T-cell (primary cell): ENCODE measurements at regions not wholly inside any gene's neighbourhood (a gene's known extent, or its start where the extent isn't known, plus 50 kb on each side); places are given as distances from the start of the nearest gene placed in this dataset.

Source experiments
- ATAC-seq, 4 experiments: fragments of 200-7000 bp in 3 of 4; fragments of 150-1000 bp in 1 of 4; cut with Tn5 transposase; replicated peaks in 1 of 4; 1 replicate in 3 of 4; 2 replicates in 1 of 4; pipeline ENCODE4 v1.10.0; 2021; ENCODE audit warnings: moderate library complexity in 3 of 4, mild to moderate bottlenecking in 2 of 4, moderate number of reproducible peaks in 1 of 4
- CTCF ChIA-PET, 2 donors: fragments of 300-600 bp; sonication (Branson Sonifier 250); formaldehyde crosslinking; loops; one replicate each; lab custom pipeline; 2022; ENCODE audit warnings: antibody characterized with exemption in 2 of 2; lab: Charles Lee
- POLR2A ChIA-PET, 2 donors: fragments of 300-600 bp; sonication (Branson Sonifier 250); formaldehyde crosslinking; loops; one replicate each; lab custom pipeline; 2022; ENCODE audit warnings: antibody characterized with exemption in 2 of 2; lab: Charles Lee
- DNase-seq, 35 experiments: peaks; one replicate each; pipeline versions ENCODE4 v3.0.0 to v3.0.0-alpha.2; 2013 to 2023
- H3K27ac ChIP-seq: one replicate; pipeline ENCODE4 v1.5.1; 2013; ENCODE audit warnings: low read length
- H3K27me3 ChIP-seq, 2 experiments: replicated peaks in 1 of 2; 1 replicate in 1 of 2; 2 replicates in 1 of 2; pipeline versions ENCODE4 v1.6.1 to v1.7.0; 2013; ENCODE audit warnings: low read length in 1 of 2, mixed read lengths in 1 of 2; ENCODE audit not compliant: control insufficient read depth in 2 of 2, insufficient read depth in 2 of 2; ENCODE audit errors: extremely low read depth in 1 of 2
- H3K36me3 ChIP-seq, 2 donors: 1 replicate in 1 of 2; 2 replicates in 1 of 2; pipeline versions ENCODE4 v1.6.1 to v1.7.0; 2013; ENCODE audit warnings: low read length in 1 of 2; ENCODE audit not compliant: control insufficient read depth in 2 of 2, insufficient read depth in 1 of 2; ENCODE audit errors: extremely low read depth in 1 of 2
- H3K4me1 ChIP-seq, 2 experiments: 1 replicate in 1 of 2; 2 replicates in 1 of 2; pipeline versions ENCODE4 v1.6.1 to v1.7.0; 2013; ENCODE audit warnings: low read length in 2 of 2, mixed read lengths in 1 of 2; ENCODE audit not compliant: insufficient read depth in 2 of 2, control insufficient read depth in 1 of 2; ENCODE audit errors: extremely low read depth in 1 of 2
- H3K4me3 ChIP-seq, 2 donors: 1 replicate in 1 of 2; 2 replicates in 1 of 2; pipeline versions ENCODE4 v1.5.1 to v1.7.0; 2013; ENCODE audit warnings: mild to moderate bottlenecking in 2 of 2, low read length in 1 of 2, moderate library complexity in 1 of 2; ENCODE audit not compliant: control insufficient read depth in 1 of 2; ENCODE audit errors: extremely low read depth in 1 of 2
- H3K9me3 ChIP-seq: 2 replicates; pipeline ENCODE4 v1.7.0; 2013
- H3K27ac Mint-ChIP-seq, 2 donors: one replicate each; pipeline ENCODE4 v1.8.0; 2020 to 2021; ENCODE audit warnings: mild to moderate bottlenecking in 2 of 2, mixed read lengths in 2 of 2
- H3K27me3 Mint-ChIP-seq, 2 donors: one replicate each; pipeline ENCODE4 v1.8.0; 2021 to 2022; ENCODE audit warnings: mixed read lengths in 2 of 2
- H3K36me3 Mint-ChIP-seq: one replicate; pipeline ENCODE4 v1.8.0; 2021; ENCODE audit warnings: mixed read lengths
- H3K4me1 Mint-ChIP-seq, 3 donors: one replicate each; pipeline ENCODE4 v1.8.0; 2020 to 2022; ENCODE audit warnings: mixed read lengths in 3 of 3, mild to moderate bottlenecking in 1 of 3
- H3K4me3 Mint-ChIP-seq, 3 donors: one replicate each; pipeline ENCODE4 v1.8.0; 2020 to 2022; ENCODE audit warnings: mild to moderate bottlenecking in 3 of 3, mixed read lengths in 3 of 3, moderate library complexity in 3 of 3
- H3K9me3 Mint-ChIP-seq, 3 donors: one replicate each; pipeline ENCODE4 v1.8.0; 2020 to 2022; ENCODE audit warnings: mixed read lengths in 3 of 3
- WGBS: methylation state at CpG from one replicate; pipeline ENCODE4 v1.1.5; 2013; ENCODE audit warnings: missing lambda C conversion rate; ENCODE audit not compliant: insufficient coverage; 5-methylcytosine and 5-hydroxymethylcytosine counted together

- Mint-ChIP-seq H3K36me3 (no peaks in the 10 kb centered on the region), H3K4me3 (no peak overlapping the region), H3K9me3 (peaks cover 0 to 9% (median 4%) of the 10 kb centered on the region in 3 donors), H3K4me1 (no peaks in the 10 kb centered on the region), H3K27me3 (no peaks in the 10 kb centered on the region), H3K27ac (no peak overlapping the region)
- Histone ChIP-seq H3K36me3 (no peaks in the 10 kb centered on the region), H3K9me3 (no peaks in the 10 kb centered on the region), H3K27ac (no peak overlapping the region), H3K4me1 (no peaks in the 10 kb centered on the region), H3K27me3 (no peaks in the 10 kb centered on the region), H3K4me3 (no peak overlapping the region)
- POLR2A ChIA-PET = no interaction called here
- 100% methylated on average over 1 of the region's 2 CpGs for WGBS
- DNase-seq = no peak
- CTCF ChIA-PET = no interaction called here
- no peak for ATAC-seq
Observed at GRCh38 chr4:156596026-156596425, 375.6 kb downstream of the PDGFC start.

GRCh38 chr4:156595041-156595440, 376.6 kb downstream of the PDGFC start:
- no peaks in the 10 kb centered on the region for H3K36me3 ChIP-seq
- no peaks in the 10 kb centered on the region for H3K27me3 Mint-ChIP-seq
- H3K36me3 Mint-ChIP-seq = no peaks in the 10 kb centered on the region
- H3K27me3 ChIP-seq = no peaks in the 10 kb centered on the region
- peaks cover 0 to 9% (median 4%) of the 10 kb centered on the region in 3 donors for H3K9me3 Mint-ChIP-seq
- DNase-seq (no peak), ATAC-seq (no peak)
- ChIA-PET CTCF (no interaction called here), POLR2A (no interaction called here)
- no CpG with 5 or more reads among the region's 1 CpG for WGBS
- no peaks in the 10 kb centered on the region for H3K4me1 Mint-ChIP-seq
- H3K27ac ChIP-seq = no peak overlapping the region
- H3K4me1 ChIP-seq = no peaks in the 10 kb centered on the region
- no peak overlapping the region for H3K27ac Mint-ChIP-seq
- H3K4me3 ChIP-seq = no peak overlapping the region
- H3K9me3 ChIP-seq = no peaks in the 10 kb centered on the region
- H3K4me3 Mint-ChIP-seq = no peak overlapping the region

- no peaks in the 10 kb centered on the region for H3K27me3 Mint-ChIP-seq
- no CpG with 5 or more reads among the region's 3 CpGs for WGBS
Observed at GRCh38 chr4:156594624-156595023, 377.0 kb downstream of the PDGFC start.

GRCh38 chr4:156593464-156593863, 378.1 kb downstream of the PDGFC start:
- H3K27ac Mint-ChIP-seq = no peak overlapping the region
- no peaks in the 10 kb centered on the region for H3K27me3 ChIP-seq
- no peak overlapping the region for H3K4me3 ChIP-seq
- ChIA-PET CTCF (no interaction called here), POLR2A (no interaction called here)
- H3K27me3 Mint-ChIP-seq = no peaks in the 10 kb centered on the region
- H3K9me3 ChIP-seq = no peaks in the 10 kb centered on the region
- no peak overlapping the region for H3K4me3 Mint-ChIP-seq
- ATAC-seq (no peak), DNase-seq (no peak)
- H3K27ac ChIP-seq = no peak overlapping the region
- no peaks in the 10 kb centered on the region for H3K36me3 ChIP-seq
- no peaks in the 10 kb centered on the region for H3K36me3 Mint-ChIP-seq
- no peaks in the 10 kb centered on the region for H3K4me1 ChIP-seq
- peaks cover 5 to 9% (median 6%) of the 10 kb centered on the region in 3 donors for H3K9me3 Mint-ChIP-seq
- H3K4me1 Mint-ChIP-seq = no peaks in the 10 kb centered on the region

More at GRCh38 chr4:156594624-156595023, 377.0 kb downstream of the PDGFC start:
- Histone ChIP-seq H3K27me3 (no peaks in the 10 kb centered on the region), H3K36me3 (no peaks in the 10 kb centered on the region), H3K4me1 (no peaks in the 10 kb centered on the region), H3K9me3 (no peaks in the 10 kb centered on the region), H3K4me3 (no peak overlapping the region), H3K27ac (no peak overlapping the region)
- CTCF ChIA-PET = no interaction called here
- no peaks in the 10 kb centered on the region for H3K36me3 Mint-ChIP-seq
- no peak for DNase-seq
- ATAC-seq = no peak
- POLR2A ChIA-PET = no interaction called here
- peaks cover 0 to 9% (median 2%) of the 10 kb centered on the region in 3 donors for H3K9me3 Mint-ChIP-seq
- no peak overlapping the region for H3K4me3 Mint-ChIP-seq
- no peak overlapping the region for H3K27ac Mint-ChIP-seq
- H3K4me1 Mint-ChIP-seq = no peaks in the 10 kb centered on the region

GRCh38 chr4:156591679-156592078, 379.9 kb downstream of the PDGFC start:
- H3K4me1 Mint-ChIP-seq = no peaks in the 10 kb centered on the region
- no peaks in the 10 kb centered on the region for H3K36me3 ChIP-seq
- no peaks in the 10 kb centered on the region for H3K27me3 Mint-ChIP-seq
- H3K4me1 ChIP-seq = no peaks in the 10 kb centered on the region
- ChIA-PET CTCF (no interaction called here), POLR2A (no interaction called here)
- no peak overlapping the region for H3K4me3 ChIP-seq
- no peak overlapping the region for H3K27ac Mint-ChIP-seq
- H3K4me3 Mint-ChIP-seq = no peak overlapping the region
- no peaks in the 10 kb centered on the region for H3K27me3 ChIP-seq
- DNase-seq (no peak), ATAC-seq (no peak)
- no peaks in the 10 kb centered on the region for H3K9me3 ChIP-seq
- no peaks in the 10 kb centered on the region for H3K36me3 Mint-ChIP-seq
- H3K9me3 Mint-ChIP-seq = peaks cover 5 to 9% (median 6%) of the 10 kb centered on the region in 3 donors
- WGBS = 100% methylated on average over 1 of the region's 3 CpGs
- H3K27ac ChIP-seq = no peak overlapping the region

GRCh38 chr4:156584100-156584499, 387.5 kb downstream of the PDGFC start:
- H3K27ac ChIP-seq = no peak overlapping the region
- no peaks in the 10 kb centered on the region for H3K36me3 ChIP-seq
- Mint-ChIP-seq H3K27ac (no peak overlapping the region), H3K4me3 (no peak overlapping the region), H3K36me3 (no peaks in the 10 kb centered on the region), H3K9me3 (peaks cover 0 to 5% (median 1%) of the 10 kb centered on the region in 3 donors), H3K4me1 (no peaks in the 10 kb centered on the region), H3K27me3 (no peaks in the 10 kb centered on the region)
- H3K4me1 ChIP-seq = no peaks in the 10 kb centered on the region
- no peaks in the 10 kb centered on the region for H3K27me3 ChIP-seq
- no peak overlapping the region for H3K4me3 ChIP-seq
- ChIA-PET CTCF (no interaction called here), POLR2A (no interaction called here)
- no peaks in the 10 kb centered on the region for H3K9me3 ChIP-seq
- no peak for ATAC-seq
- WGBS = 40% methylated on average over 1 of the region's 5 CpGs
- DNase-seq = no peak

- CTCF ChIA-PET = no interaction called here
- POLR2A ChIA-PET = no interaction called here
Observed at GRCh38 chr4:156583265-156583664, 388.3 kb downstream of the PDGFC start.

More at GRCh38 chr4:156583265-156583664, 388.3 kb downstream of the PDGFC start:
- Histone ChIP-seq H3K9me3 (no peaks in the 10 kb centered on the region), H3K36me3 (no peaks in the 10 kb centered on the region), H3K27ac (no peak overlapping the region), H3K27me3 (no peaks in the 10 kb centered on the region), H3K4me3 (no peak overlapping the region), H3K4me1 (no peaks in the 10 kb centered on the region)
- no CpG with 5 or more reads among the region's 2 CpGs for WGBS
- Mint-ChIP-seq H3K4me3 (no peak overlapping the region), H3K9me3 (peaks cover 0 to 4% (median 0%) of the 10 kb centered on the region in 3 donors), H3K27me3 (no peaks in the 10 kb centered on the region), H3K4me1 (no peaks in the 10 kb centered on the region), H3K36me3 (no peaks in the 10 kb centered on the region), H3K27ac (no peak overlapping the region)
- no peak for DNase-seq
- ATAC-seq = no peak
